H1 (cell line): ENCODE measurements at regions not wholly inside any gene's neighbourhood (a gene's known extent, or its start where the extent isn't known, plus 50 kb on each side); places are given as distances from the start of the nearest gene placed in this dataset.

Experiments
- CTCF ChIA-PET: fragments of 300-600 bp; sonication (Branson Sonifier 250); formaldehyde crosslinking; loops from one replicate; lab custom pipeline; 2021; ENCODE audit not compliant: partially characterized antibody; lab: Charles Lee
- POLR2A ChIA-PET: fragments of 300-600 bp; sonication (Branson Sonifier 250); formaldehyde crosslinking; loops from one replicate; lab custom pipeline; 2021; ENCODE audit warnings: inconsistent platforms; ENCODE audit not compliant: partially characterized antibody; lab: Charles Lee
- DNase-seq, 2 experiments: peaks; one replicate each; pipeline versions ENCODE4 v3.0.0 to v3.0.0-alpha.2; 2010 to 2022; ENCODE audit warnings: low spot score in 2 of 2, low read depth in 1 of 2, mixed read lengths in 1 of 2
- FAIRE-seq: peaks from 2 replicates; lab custom pipeline; 2011; peaks lifted over from hg19 to GRCh38; lab: Jason Lieb, UNC
- H2AFZ ChIP-seq: 2 replicates; pipeline ENCODE4 v1.8.1; 2012; ENCODE audit warnings: low read length, inconsistent platforms
- H2AK5ac ChIP-seq: 2 replicates; pipeline ENCODE4 v1.6.1; 2013; ENCODE audit warnings: low read depth, low read length
- H2BK120ac ChIP-seq: replicated peaks from 2 replicates; pipeline ENCODE3; 2013; ENCODE audit warnings: low read depth, low read length, inconsistent platforms
- H2BK12ac ChIP-seq: 2 replicates; pipeline ENCODE4 v1.6.1; 2013; ENCODE audit warnings: low read depth, low read length
- H2BK15ac ChIP-seq: 2 replicates; pipeline ENCODE4 v1.6.1; 2013; ENCODE audit warnings: low read length
- H2BK20ac ChIP-seq: 2 replicates; pipeline ENCODE4 v1.6.1; 2013; ENCODE audit warnings: low read length
- H2BK5ac ChIP-seq: 2 replicates; pipeline ENCODE4 v1.6.1; 2013; ENCODE audit warnings: low read depth, low read length
- H3K14ac ChIP-seq: 2 replicates; pipeline ENCODE4 v1.6.1; 2013; ENCODE audit warnings: inconsistent platforms; ENCODE audit not compliant: insufficient read length
- H3K18ac ChIP-seq: 2 replicates; pipeline ENCODE4 v1.6.1; 2013; ENCODE audit warnings: low read length; ENCODE audit errors: extremely low read depth
- H3K23ac ChIP-seq: 2 replicates; pipeline ENCODE4 v1.6.1; 2013; ENCODE audit warnings: inconsistent platforms; ENCODE audit not compliant: insufficient read length
- H3K23me2 ChIP-seq: 2 replicates; pipeline ENCODE4 v1.6.1; 2013; ENCODE audit warnings: low read depth, low read length
- H3K27ac ChIP-seq: 2 replicates; pipeline ENCODE4 v1.6.1; 2011; ENCODE audit warnings: low read depth, low read length, inconsistent platforms
- H3K27me3 ChIP-seq, 4 experiments: replicated peaks in 1 of 4; 1 replicate in 1 of 4; 2 replicates in 3 of 4; pipeline versions ENCODE4 v1.6.1 to v1.8.1; 2011 to 2013; ENCODE audit warnings: low read length in 3 of 4, mild to moderate bottlenecking in 3 of 4, inconsistent platforms in 2 of 4, mixed read lengths in 2 of 4, moderate library complexity in 1 of 4; ENCODE audit not compliant: control insufficient read depth in 3 of 4, insufficient read depth in 3 of 4; ENCODE audit errors: extremely low read depth in 1 of 4
- H3K36me3 ChIP-seq, 4 experiments: 2 replicates each; pipeline versions ENCODE4 v1.6.1 to v1.8.1; 2011 to 2013; ENCODE audit warnings: mild to moderate bottlenecking in 4 of 4, low read length in 3 of 4, moderate library complexity in 2 of 4, control low read depth in 1 of 4, inconsistent platforms in 1 of 4; ENCODE audit not compliant: insufficient read depth in 4 of 4, control insufficient read depth in 2 of 4
- H3K4ac ChIP-seq: replicated peaks from 2 replicates; pipeline ENCODE3; 2013; ENCODE audit warnings: low read length, low read depth, mixed read lengths, inconsistent platforms; ENCODE audit not compliant: insufficient read length
- H3K4me1 ChIP-seq, 4 experiments: replicated peaks in 1 of 4; 1 replicate in 1 of 4; 2 replicates in 3 of 4; pipeline versions ENCODE4 v1.6.1 to v1.8.1; 2011 to 2013; ENCODE audit warnings: low read length in 3 of 4, inconsistent platforms in 2 of 4, mixed read lengths in 1 of 4; ENCODE audit not compliant: insufficient read depth in 4 of 4, control insufficient read depth in 3 of 4
- H3K4me2 ChIP-seq, 2 experiments: 2 replicates each; pipeline versions ENCODE4 v1.6.1 to v1.8.1; 2011 to 2013; ENCODE audit warnings: low read depth in 2 of 2, low read length in 2 of 2, control low read depth in 1 of 2, inconsistent platforms in 1 of 2, mild to moderate bottlenecking in 1 of 2; ENCODE audit not compliant: insufficient read depth in 1 of 2
- H3K4me3 ChIP-seq, 4 experiments: fragments of 200-600, 300-600 bp in 1 of 4; sonication (generic), shearing (Covaris generic), sonication (Bioruptor Twin) in 1 of 4; 2 replicates each; pipeline versions ENCODE4 v1.5.1 to v1.8.1; 2011 to 2016; ENCODE audit warnings: low read length in 4 of 4, low read depth in 3 of 4, control low read depth in 2 of 4, inconsistent platforms in 2 of 4, mild to moderate bottlenecking in 2 of 4, mixed read lengths in 1 of 4, moderate library complexity in 1 of 4; ENCODE audit not compliant: insufficient read depth in 2 of 4; ENCODE audit errors: extremely low read depth in 1 of 4
- H3K56ac ChIP-seq: replicated peaks from 2 replicates; pipeline ENCODE3; 2013; ENCODE audit warnings: low read depth, mild to moderate bottlenecking, mixed read lengths, low read length, inconsistent platforms; ENCODE audit not compliant: insufficient read length
- H3K79me1 ChIP-seq: 2 replicates; pipeline ENCODE4 v1.6.1; 2013; ENCODE audit warnings: low read depth, low read length, control low read depth
- H3K79me2 ChIP-seq, 2 experiments: 2 replicates each; pipeline versions ENCODE4 v1.6.1 to v1.8.1; 2012 to 2013; ENCODE audit warnings: low read length in 2 of 2, mild to moderate bottlenecking in 2 of 2, inconsistent platforms in 1 of 2; ENCODE audit not compliant: insufficient read depth in 2 of 2, control insufficient read depth in 1 of 2
- H3K9ac ChIP-seq, 4 experiments: replicated peaks in 1 of 4; 1 replicate in 1 of 4; 2 replicates in 3 of 4; pipeline versions ENCODE4 v1.6.1 to v1.8.1; 2011 to 2013; ENCODE audit warnings: low read depth in 3 of 4, low read length in 3 of 4, control low read depth in 2 of 4, mild to moderate bottlenecking in 2 of 4, moderate library complexity in 2 of 4, inconsistent platforms in 1 of 4; ENCODE audit errors: extremely low read depth in 1 of 4
- H3K9me3 ChIP-seq, 2 experiments: 2 replicates each; pipeline versions ENCODE4 v1.6.1 to v1.8.1; 2012 to 2013; ENCODE audit warnings: mild to moderate bottlenecking in 2 of 2, moderate library complexity in 2 of 2, control low read depth in 1 of 2, inconsistent platforms in 1 of 2, low read depth in 1 of 2, low read length in 1 of 2, mixed read lengths in 1 of 2; ENCODE audit not compliant: insufficient read depth in 2 of 2
- H4K20me1 ChIP-seq, 2 experiments: replicated peaks in 1 of 2; 2 replicates each; pipeline versions ENCODE3 to v1.8.1; 2011 to 2013; ENCODE audit warnings: inconsistent platforms in 2 of 2, low read length in 2 of 2, mild to moderate bottlenecking in 1 of 2; ENCODE audit not compliant: insufficient read depth in 2 of 2, control insufficient read depth in 1 of 2
- H4K5ac ChIP-seq: 2 replicates; pipeline ENCODE4 v1.6.1; 2013; ENCODE audit warnings: low read length, low read depth, mixed read lengths, inconsistent platforms; ENCODE audit not compliant: insufficient read length
- H4K8ac ChIP-seq: 2 replicates; pipeline ENCODE4 v1.8.0; 2013; ENCODE audit warnings: mild to moderate bottlenecking, moderate library complexity, low read length, inconsistent platforms; ENCODE audit not compliant: insufficient read depth; ENCODE audit errors: extremely low read depth
- H4K91ac ChIP-seq: replicated peaks from 2 replicates; pipeline ENCODE3; 2013; ENCODE audit warnings: low read length, mixed read lengths, inconsistent platforms; ENCODE audit not compliant: insufficient read length
- ATF2 ChIP-seq: IDR thresholded peaks from 2 replicates; pipeline ENCODE4 v1.6.1; 2012; ENCODE audit warnings: low read length, inconsistent platforms
- ATF3 ChIP-seq: IDR thresholded peaks from 2 replicates; pipeline ENCODE4 v1.6.1; 2011; ENCODE audit warnings: low read depth, mild to moderate bottlenecking, low read length; ENCODE audit not compliant: insufficient read depth
- CBX8 ChIP-seq: fragments of 300-800, 300-1000 bp; sonication (generic); IDR thresholded peaks from 2 replicates; pipeline ENCODE4 v1.7.1; 2016; ENCODE audit warnings: low read depth, low read length, borderline replicate concordance
- CREB1 ChIP-seq: IDR thresholded peaks from 2 replicates; pipeline ENCODE4 v1.6.1; 2012; ENCODE audit warnings: inconsistent platforms
- EGR1 ChIP-seq: IDR thresholded peaks from 2 replicates; pipeline ENCODE4 v1.6.1; 2011; ENCODE audit warnings: low read depth, low read length, borderline replicate concordance
- EZH2 ChIP-seq: fragments of 200-600 bp; sonication (generic); IDR thresholded peaks from 2 replicates; pipeline ENCODE4 v1.7.1; 2012; ENCODE audit warnings: low read depth, mild to moderate bottlenecking, moderate library complexity, low read length, inconsistent platforms; ENCODE audit not compliant: severe bottlenecking
- FOSL1 ChIP-seq: IDR thresholded peaks from 2 replicates; pipeline ENCODE4 v1.6.1; 2011; ENCODE audit warnings: mild to moderate bottlenecking, low read depth, low read length, moderate library complexity; ENCODE audit not compliant: insufficient read depth
- HDAC2 ChIP-seq, 2 experiments: fragments of 300-600 bp in 1 of 2; sonication (generic) in 1 of 2; IDR thresholded peaks; 2 replicates each; pipeline ENCODE4 v1.6.1; 2011 to 2012; ENCODE audit warnings: low read depth in 2 of 2, low read length in 2 of 2, mild to moderate bottlenecking in 2 of 2, moderate library complexity in 2 of 2, borderline replicate concordance in 1 of 2, inconsistent platforms in 1 of 2
- RXRA ChIP-seq: IDR thresholded peaks from 2 replicates; pipeline ENCODE4 v1.6.1; 2011; ENCODE audit warnings: low read depth, mild to moderate bottlenecking, low read length, moderate library complexity; ENCODE audit not compliant: insufficient read depth
- SAP30 ChIP-seq: fragments of 300-600 bp; sonication (generic); IDR thresholded peaks from 2 replicates; pipeline ENCODE4 v1.7.1; 2012; ENCODE audit warnings: low read length, moderate library complexity, mild to moderate bottlenecking, inconsistent platforms; ENCODE audit not compliant: insufficient read depth, insufficient replicate concordance
- WGBS, 2 experiments: shearing (Covaris generic) in 1 of 2; methylation state at CpG; one replicate each; pipeline versions ENCODE4 v1.1.6 to v1.1.7; 2013 to 2015; ENCODE audit warnings: low lambda C conversion rate in 2 of 2, mixed read lengths in 2 of 2, inconsistent platforms in 1 of 2, low coverage in 1 of 2, missing lambda C conversion rate in 1 of 2; ENCODE audit not compliant: insufficient replicate concordance in 2 of 2, insufficient coverage in 1 of 2, insufficient read length in 1 of 2; ENCODE audit errors: extremely low coverage in 1 of 2, missing lambda C conversion rate in 1 of 2; 5-methylcytosine and 5-hydroxymethylcytosine counted together
- TF ChIP-seq, protein P1 (sequence below): IDR thresholded peaks from 2 replicates; pipeline ENCODE4 v1.6.1; 2012; ENCODE audit warnings: inconsistent platforms

DNA sequence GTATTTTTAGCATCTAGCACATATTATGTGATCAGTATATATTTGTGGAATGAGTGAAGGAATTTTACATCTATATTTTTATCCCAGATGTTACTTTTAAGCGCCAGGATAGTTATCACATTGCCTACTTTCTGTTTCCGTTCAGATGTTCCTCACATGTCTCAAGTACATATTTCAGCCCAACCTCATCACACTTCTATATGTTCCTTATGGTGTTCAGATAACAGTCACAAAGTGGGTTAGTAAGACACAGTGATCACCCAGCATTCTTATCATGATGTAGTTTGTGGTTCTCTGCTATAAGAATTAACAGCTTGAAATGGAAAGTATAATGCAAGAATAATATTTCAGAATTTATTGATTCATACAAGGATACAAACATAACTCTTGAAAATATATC lies 170.0 kb upstream of the RASA1 start:
- FAIRE-seq (no peak), DNase-seq (no peak)
- no peak overlapping the region for H3K4me2 ChIP-seq
- H2BK12ac ChIP-seq = no peak overlapping the region
- H3K36me3 ChIP-seq = no peaks in the 10 kb centered on the region
- no peak overlapping the region for H3K18ac ChIP-seq
- no peaks in the 10 kb centered on the region for H3K79me2 ChIP-seq
- WGBS, 2 experiments = 94% methylated on average over 2 of the region's 2 CpGs; no CpG with 5 or more reads in 1 of the 2 experiments
- no peak overlapping the region for H2BK5ac ChIP-seq
- TF ChIP-seq HDAC2 (IDR thresholded peaks at IDR 0.05; ENCODE audit: borderline replicate concordance in 1 of 2, low read depth in 2 of 2, low read length in 2 of 2) = no peak
- TF ChIP-seq, protein P1, sequence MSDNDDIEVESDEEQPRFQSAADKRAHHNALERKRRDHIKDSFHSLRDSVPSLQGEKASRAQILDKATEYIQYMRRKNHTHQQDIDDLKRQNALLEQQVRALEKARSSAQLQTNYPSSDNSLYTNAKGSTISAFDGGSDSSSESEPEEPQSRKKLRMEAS = no peak
- TF ChIP-seq EGR1 = no peak
- no peak for TF ChIP-seq CBX8
- no peak for TF ChIP-seq CREB1
- TF ChIP-seq FOSL1 = no peak
- TF ChIP-seq SAP30 = no peak
- TF ChIP-seq EZH2 = no peak
- TF ChIP-seq ATF3 = no peak
- TF ChIP-seq ATF2 = no peak
- no peak for TF ChIP-seq RXRA
- POLR2A ChIA-PET = no interaction called here
- no peaks in the 10 kb centered on the region for H3K23me2 ChIP-seq
- H3K9me3 ChIP-seq = no peaks in the 10 kb centered on the region
- no peak overlapping the region for H3K23ac ChIP-seq
- no peak overlapping the region for H2BK15ac ChIP-seq
- no peak overlapping the region for H3K27ac ChIP-seq
- H4K91ac ChIP-seq = no peak overlapping the region
- no peak overlapping the region for H4K5ac ChIP-seq
- no peaks in the 10 kb centered on the region for H4K20me1 ChIP-seq
- no peak overlapping the region for H4K8ac ChIP-seq
- no peaks in the 10 kb centered on the region for H3K27me3 ChIP-seq
- no peak overlapping the region for H2AK5ac ChIP-seq
- no peak overlapping the region for H3K14ac ChIP-seq
- no peak overlapping the region for H2BK120ac ChIP-seq
- H3K79me1 ChIP-seq = no peaks in the 10 kb centered on the region
- no peak overlapping the region for H3K56ac ChIP-seq
- H2BK20ac ChIP-seq = no peak overlapping the region
- H2AFZ ChIP-seq = no peak overlapping the region
- CTCF ChIA-PET = no interaction called here
- no peaks in the 10 kb centered on the region for H3K4me1 ChIP-seq
- no peak overlapping the region for H3K4ac ChIP-seq
- no peak overlapping the region for H3K4me3 ChIP-seq
- H3K9ac ChIP-seq = no peak overlapping the region
